Calu3 (cell line): ENCODE measurements at regions not wholly inside any gene's neighbourhood (a gene's known extent, or its start where the extent isn't known, plus 50 kb on each side); places are given as distances from the start of the nearest gene placed in this dataset.
A peak's percentile ranks its signal among the peaks of the same experiment; 100 is the strongest.

Experiments
- BruUV-seq: library from RNA; stranded (reverse); fragments of 400-500 nt; replicated peaks from 2 replicates; lab custom pipeline; 2021; lab: Mats Ljungman, UMichigan
- CTCF ChIA-PET: fragments of 300-600 bp; sonication (Branson Sonifier 250); formaldehyde crosslinking; loops from one replicate; lab custom pipeline; 2022; ENCODE audit warnings: antibody characterized with exemption; lab: Charles Lee
- DNase-seq: peaks from one replicate; pipeline ENCODE4 v3.0.0; 2022
- H3K27ac Mint-ChIP-seq: one replicate; pipeline ENCODE4 v1.8.0; 2022; ENCODE audit warnings: mixed read lengths; ENCODE audit not compliant: unreplicated experiment
- H3K27me3 Mint-ChIP-seq: one replicate; pipeline ENCODE4 v1.8.0; 2022; ENCODE audit warnings: mixed read lengths; ENCODE audit not compliant: unreplicated experiment
- H3K36me3 Mint-ChIP-seq: one replicate; pipeline ENCODE4 v1.8.0; 2022; ENCODE audit warnings: mild to moderate bottlenecking, moderate library complexity, mixed read lengths; ENCODE audit not compliant: insufficient read depth, unreplicated experiment
- H3K4me1 Mint-ChIP-seq: one replicate; pipeline ENCODE4 v1.8.0; 2022; ENCODE audit warnings: mild to moderate bottlenecking, low read depth, mixed read lengths; ENCODE audit not compliant: unreplicated experiment
- H3K4me3 Mint-ChIP-seq: one replicate; pipeline ENCODE4 v1.8.0; 2022; ENCODE audit warnings: mild to moderate bottlenecking, low read depth, moderate library complexity, mixed read lengths; ENCODE audit not compliant: unreplicated experiment
- H3K9me3 Mint-ChIP-seq: one replicate; pipeline ENCODE4 v1.8.0; 2022; ENCODE audit warnings: low read depth, mixed read lengths; ENCODE audit not compliant: unreplicated experiment
- intact Hi-C: fragments of 100-400 bp; cut with micrococcal nuclease; formaldehyde crosslinking; loops from one replicate; pipeline ENCODE4 v1.10.0; 2022; ENCODE audit not compliant: unreplicated experiment
- TF ChIP-seq, protein P1 (sequence below): fragments of 200-600 bp; IDR thresholded peaks from one replicate; pipeline ENCODE4 v1.8.0; 2022; ENCODE audit warnings: antibody characterized with exemption; ENCODE audit not compliant: unreplicated experiment

DNA sequence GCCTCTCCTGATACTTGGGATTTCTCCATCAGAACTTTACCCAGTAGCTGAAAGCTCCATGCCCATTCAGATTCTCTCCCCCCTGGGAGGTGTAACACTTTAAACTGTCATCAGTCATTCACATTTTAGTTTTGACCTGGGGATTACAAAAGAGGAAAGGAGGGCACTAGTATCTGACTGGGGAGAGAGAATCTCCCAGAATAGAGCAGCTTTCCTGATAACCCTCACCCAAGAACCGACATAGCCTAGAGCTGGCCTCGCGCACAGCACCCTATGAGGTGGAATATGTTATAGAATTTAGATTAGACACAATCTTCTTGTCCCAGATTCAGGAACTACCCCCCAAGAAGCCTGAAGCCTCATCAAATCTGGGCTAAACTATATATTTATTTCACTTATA is 950.2 kb upstream of the TENM3 start:
- CTCF ChIA-PET = no interaction called here
- no peaks in the 10 kb centered on the region for H3K4me1 Mint-ChIP-seq
- no peaks in the 10 kb centered on the region for H3K27me3 Mint-ChIP-seq
- no peak overlapping the region for H3K4me3 Mint-ChIP-seq
- H3K36me3 Mint-ChIP-seq = no peaks in the 10 kb centered on the region
- no peak for DNase-seq
- no peaks in the 10 kb centered on the region for H3K9me3 Mint-ChIP-seq
- no TSS peak for BruUV-seq
- TF ChIP-seq, protein P1, sequence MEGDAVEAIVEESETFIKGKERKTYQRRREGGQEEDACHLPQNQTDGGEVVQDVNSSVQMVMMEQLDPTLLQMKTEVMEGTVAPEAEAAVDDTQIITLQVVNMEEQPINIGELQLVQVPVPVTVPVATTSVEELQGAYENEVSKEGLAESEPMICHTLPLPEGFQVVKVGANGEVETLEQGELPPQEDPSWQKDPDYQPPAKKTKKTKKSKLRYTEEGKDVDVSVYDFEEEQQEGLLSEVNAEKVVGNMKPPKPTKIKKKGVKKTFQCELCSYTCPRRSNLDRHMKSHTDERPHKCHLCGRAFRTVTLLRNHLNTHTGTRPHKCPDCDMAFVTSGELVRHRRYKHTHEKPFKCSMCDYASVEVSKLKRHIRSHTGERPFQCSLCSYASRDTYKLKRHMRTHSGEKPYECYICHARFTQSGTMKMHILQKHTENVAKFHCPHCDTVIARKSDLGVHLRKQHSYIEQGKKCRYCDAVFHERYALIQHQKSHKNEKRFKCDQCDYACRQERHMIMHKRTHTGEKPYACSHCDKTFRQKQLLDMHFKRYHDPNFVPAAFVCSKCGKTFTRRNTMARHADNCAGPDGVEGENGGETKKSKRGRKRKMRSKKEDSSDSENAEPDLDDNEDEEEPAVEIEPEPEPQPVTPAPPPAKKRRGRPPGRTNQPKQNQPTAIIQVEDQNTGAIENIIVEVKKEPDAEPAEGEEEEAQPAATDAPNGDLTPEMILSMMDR = no peak
- no peak overlapping the region for H3K27ac Mint-ChIP-seq
- intact Hi-C loops = no loop called here

DNA sequence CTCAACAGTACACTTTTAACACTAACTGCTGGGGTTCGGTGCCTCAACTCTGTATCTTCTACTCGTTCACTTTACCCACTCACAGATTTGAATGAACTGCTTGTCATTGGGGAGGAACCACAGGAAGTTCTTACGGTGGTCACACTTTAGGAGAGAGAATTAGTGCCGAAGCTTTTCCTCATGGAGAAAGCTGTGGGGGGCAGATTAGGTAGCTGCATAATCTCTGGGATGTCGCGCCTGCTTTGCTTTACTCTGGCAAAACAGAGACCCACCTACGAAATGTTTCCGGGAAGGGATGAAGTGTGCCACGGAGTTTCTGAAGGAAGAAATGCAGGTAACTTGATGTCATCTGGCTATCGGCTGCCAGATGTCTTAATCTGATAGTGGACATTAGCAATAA is 949.7 kb upstream of the TENM3 start:
- intact Hi-C loops = no loop called here
- no TSS peak for BruUV-seq
- CTCF ChIA-PET = no interaction called here
- Mint-ChIP-seq H3K9me3 (no peaks in the 10 kb centered on the region), H3K27me3 (no peaks in the 10 kb centered on the region), H3K4me1 (no peaks in the 10 kb centered on the region), H3K36me3 (no peaks in the 10 kb centered on the region), H3K27ac (no peak overlapping the region), H3K4me3 (no peak overlapping the region)
- TF ChIP-seq, protein P1 = no peak
- DNase-seq = no peak

DNA sequence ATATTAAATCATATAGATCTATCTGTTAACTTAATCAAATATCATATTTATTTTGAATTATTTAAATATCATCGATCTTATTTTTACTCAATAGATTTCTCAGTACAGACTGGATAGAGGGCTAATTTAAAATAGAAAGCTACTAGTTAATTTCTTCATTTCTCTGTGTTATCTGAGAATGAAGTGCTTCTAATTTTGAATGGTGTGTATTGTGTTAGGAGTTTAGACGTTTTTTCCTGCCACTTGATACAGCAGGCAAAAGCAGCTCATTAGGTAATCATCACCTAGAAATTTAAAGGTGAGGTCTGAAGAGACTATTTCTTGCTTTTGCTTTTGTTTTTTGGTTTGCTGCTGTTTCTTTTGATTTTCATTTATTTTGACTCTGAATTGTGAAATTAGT is 948.8 kb upstream of the TENM3 start:
- CTCF ChIA-PET = no interaction called here
- Mint-ChIP-seq H3K27me3 (no peaks in the 10 kb centered on the region), H3K4me1 (no peaks in the 10 kb centered on the region), H3K27ac (no peak overlapping the region), H3K36me3 (no peaks in the 10 kb centered on the region), H3K9me3 (no peaks in the 10 kb centered on the region), H3K4me3 (no peak overlapping the region)
- intact Hi-C loops = no loop called here
- no TSS peak for BruUV-seq
- TF ChIP-seq, protein P1 = no peak
- no peak for DNase-seq

DNA sequence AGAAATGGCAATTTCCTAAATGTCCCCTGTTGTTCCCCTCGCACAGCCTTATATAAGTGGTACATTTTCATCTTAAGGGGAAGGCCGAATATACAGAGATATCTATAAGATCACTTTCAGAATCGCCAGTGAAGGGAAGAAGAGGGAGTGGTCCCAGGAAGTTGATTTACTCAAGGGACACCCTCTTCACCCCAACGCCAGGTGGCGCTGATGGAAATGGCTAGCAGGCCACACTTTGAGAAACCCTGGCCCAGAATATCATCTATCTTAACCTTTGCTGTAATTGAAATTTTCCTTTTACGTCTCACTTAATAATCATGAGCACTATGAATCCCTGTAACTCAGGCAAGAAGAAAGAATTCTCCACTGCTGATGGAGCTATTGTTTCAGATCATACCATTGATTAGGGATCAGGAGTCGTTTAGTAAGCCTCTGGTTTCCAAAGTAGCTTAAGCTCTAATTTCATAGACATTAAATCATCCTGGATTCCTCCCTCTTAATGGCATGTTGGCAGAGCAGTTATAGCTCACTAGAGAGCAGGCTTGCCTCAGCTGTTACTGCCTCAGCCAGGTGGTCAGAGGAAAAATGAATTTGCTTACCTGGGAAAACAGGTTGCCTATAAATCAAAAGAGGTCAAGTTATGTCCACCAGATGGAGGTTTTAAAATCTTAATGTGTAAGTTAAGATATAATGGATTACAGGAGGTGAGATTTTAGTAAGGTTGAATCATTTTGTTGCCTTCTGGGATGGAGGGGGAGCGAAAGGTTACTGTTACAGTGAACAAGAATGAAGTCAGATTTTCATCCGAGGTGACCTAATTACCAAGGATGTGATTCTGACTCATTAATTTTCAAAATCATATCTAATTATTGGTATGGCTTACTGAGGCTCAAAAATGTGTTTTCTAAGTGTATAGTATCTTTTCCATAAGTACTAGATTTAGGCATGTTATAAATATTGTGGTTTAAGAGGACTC is 941.2 kb upstream of the TENM3 start:
- H3K4me3 Mint-ChIP-seq = peak overlapping the region; percentile 56
- no peaks in the 10 kb centered on the region for H3K36me3 Mint-ChIP-seq
- intact Hi-C loops = loop anchor here (1.0 to 10.0 kb wide), 3 partner anchors 157 to 1623 kb away; no protein-coding TSS in a partner anchor
- peaks cover 7% of the 10 kb centered on the region for H3K4me1 Mint-ChIP-seq
- DNase-seq = peak; percentile 69
- TF ChIP-seq, protein P1 = peak; percentile 43
- no peak overlapping the region for H3K27ac Mint-ChIP-seq
- no peaks in the 10 kb centered on the region for H3K27me3 Mint-ChIP-seq
- CTCF ChIA-PET = interaction anchor here (0.7 to 2.4 kb wide), 2 partner anchors 227 to 520 kb away, joined by 7 to 16 read pairs; no protein-coding TSS in a partner anchor
- H3K9me3 Mint-ChIP-seq = no peaks in the 10 kb centered on the region
- no TSS peak for BruUV-seq
